HEK293 (cell line): ENCODE measurements at regions not wholly inside any gene's neighbourhood (a gene's known extent, or its start where the extent isn't known, plus 50 kb on each side); places are given as distances from the start of the nearest gene placed in this dataset.

Source experiments
- ZNF121 ChIP-seq: fragments of 450-650 bp; formaldehyde crosslinking; IDR thresholded peaks from 2 replicates; pipeline ENCODE4 v1.5.1; 2016; ENCODE audit warnings: missing biosample characterization, missing genetic modification characterization
- ZSCAN23 ChIP-seq: fragments of 450-650 bp; formaldehyde crosslinking; IDR thresholded peaks from 2 replicates; pipeline ENCODE4 v1.5.1; 2016; ENCODE audit warnings: missing biosample characterization, missing genetic modification characterization
- TF ChIP-seq, protein P1 (sequence below): fragments of 450-650 bp; formaldehyde crosslinking; optimal IDR thresholded peaks from 2 replicates; pipeline ENCODE3; 2016; ENCODE audit warnings: missing biosample characterization, mild to moderate bottlenecking, missing genetic modification characterization

GRCh38 chr6:76681781-76682180, 609.3 kb upstream of the IMPG1 start:
- TF ChIP-seq, protein P1, sequence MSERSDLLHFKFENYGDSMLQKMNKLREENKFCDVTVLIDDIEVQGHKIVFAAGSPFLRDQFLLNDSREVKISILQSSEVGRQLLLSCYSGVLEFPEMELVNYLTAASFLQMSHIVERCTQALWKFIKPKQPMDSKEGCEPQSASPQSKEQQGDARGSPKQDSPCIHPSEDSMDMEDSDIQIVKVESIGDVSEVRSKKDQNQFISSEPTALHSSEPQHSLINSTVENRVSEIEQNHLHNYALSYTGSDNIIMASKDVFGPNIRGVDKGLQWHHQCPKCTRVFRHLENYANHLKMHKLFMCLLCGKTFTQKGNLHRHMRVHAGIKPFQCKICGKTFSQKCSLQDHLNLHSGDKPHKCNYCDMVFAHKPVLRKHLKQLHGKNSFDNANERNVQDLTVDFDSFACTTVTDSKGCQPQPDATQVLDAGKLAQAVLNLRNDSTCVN (tag by site-specific recombination), result no peak
- TF ChIP-seq ZSCAN23 (tag by site-specific recombination) (no peak), ZNF121 (tag by site-specific recombination) (no peak)
